Breast epithelium (tissue), 3 donors: ENCODE measurements at regions not wholly inside any gene's neighbourhood (a gene's known extent, or its start where the extent isn't known, plus 50 kb on each side); places are given as distances from the start of the nearest gene placed in this dataset.

Source experiments
- POLR2A ChIP-seq: fragments of 450-650 bp; IDR thresholded peaks from one replicate; pipeline ENCODE4 v1.6.1; 2016; ENCODE audit warnings: antibody characterized with exemption, mild to moderate bottlenecking, moderate library complexity
- POLR2AphosphoS5 ChIP-seq, 3 donors: sonication (generic); formaldehyde crosslinking; IDR thresholded peaks; one replicate each; pipeline ENCODE4 v1.6.1; 2017; ENCODE audit warnings: antibody characterized with exemption in 3 of 3
- TF ChIP-seq, protein P1 (sequence below), 3 donors: fragments of 450-650 bp; IDR thresholded peaks; one replicate each; pipeline ENCODE4 v1.5.1; 2016 to 2017; ENCODE audit warnings: antibody characterized with exemption in 3 of 3, mild to moderate bottlenecking in 3 of 3, moderate library complexity in 3 of 3

DNA sequence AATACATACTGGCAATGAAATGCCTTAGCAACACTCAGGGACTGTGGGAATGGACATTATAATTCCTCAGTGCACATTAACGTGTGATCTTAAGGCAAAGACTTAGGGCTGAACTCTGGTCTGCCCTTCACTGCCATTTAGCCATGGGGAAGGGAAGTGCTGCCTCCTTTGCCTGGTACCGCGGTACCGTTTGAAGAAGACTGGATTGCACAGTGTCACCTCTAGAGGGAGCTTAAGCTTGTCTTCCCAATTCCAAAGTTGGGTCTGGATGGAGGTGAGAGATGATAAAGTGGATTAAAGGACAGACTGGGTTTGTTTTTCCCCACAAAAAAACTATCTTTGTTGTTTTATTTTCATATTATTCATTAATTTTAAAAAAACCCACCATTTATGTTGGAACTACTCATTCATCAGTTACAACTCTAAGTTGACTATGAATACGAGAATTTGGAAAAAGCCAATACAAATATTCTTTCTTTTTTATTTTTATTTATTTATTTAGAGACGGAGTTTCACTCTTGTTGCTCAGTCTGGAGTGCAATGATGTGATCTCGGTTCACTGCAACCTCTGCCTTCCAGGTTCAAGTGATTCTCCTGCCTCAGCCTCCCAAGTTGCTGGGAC, 60.0 kb upstream of the SYN2 start:
- TF ChIP-seq POLR2A (no peak), POLR2AphosphoS5 (IDR thresholded peaks at IDR 0.05) (no peak)
- TF ChIP-seq, protein P1, sequence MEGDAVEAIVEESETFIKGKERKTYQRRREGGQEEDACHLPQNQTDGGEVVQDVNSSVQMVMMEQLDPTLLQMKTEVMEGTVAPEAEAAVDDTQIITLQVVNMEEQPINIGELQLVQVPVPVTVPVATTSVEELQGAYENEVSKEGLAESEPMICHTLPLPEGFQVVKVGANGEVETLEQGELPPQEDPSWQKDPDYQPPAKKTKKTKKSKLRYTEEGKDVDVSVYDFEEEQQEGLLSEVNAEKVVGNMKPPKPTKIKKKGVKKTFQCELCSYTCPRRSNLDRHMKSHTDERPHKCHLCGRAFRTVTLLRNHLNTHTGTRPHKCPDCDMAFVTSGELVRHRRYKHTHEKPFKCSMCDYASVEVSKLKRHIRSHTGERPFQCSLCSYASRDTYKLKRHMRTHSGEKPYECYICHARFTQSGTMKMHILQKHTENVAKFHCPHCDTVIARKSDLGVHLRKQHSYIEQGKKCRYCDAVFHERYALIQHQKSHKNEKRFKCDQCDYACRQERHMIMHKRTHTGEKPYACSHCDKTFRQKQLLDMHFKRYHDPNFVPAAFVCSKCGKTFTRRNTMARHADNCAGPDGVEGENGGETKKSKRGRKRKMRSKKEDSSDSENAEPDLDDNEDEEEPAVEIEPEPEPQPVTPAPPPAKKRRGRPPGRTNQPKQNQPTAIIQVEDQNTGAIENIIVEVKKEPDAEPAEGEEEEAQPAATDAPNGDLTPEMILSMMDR (IDR thresholded peaks at IDR 0.05) = peak in 2 of 3 donors; percentile 40 to 57
